ENCODE measurements at regions not wholly inside any gene's neighbourhood (a gene's known extent, or its start where the extent isn't known, plus 50 kb on each side); places are given as distances from the start of the nearest gene placed in this dataset.

DNA sequence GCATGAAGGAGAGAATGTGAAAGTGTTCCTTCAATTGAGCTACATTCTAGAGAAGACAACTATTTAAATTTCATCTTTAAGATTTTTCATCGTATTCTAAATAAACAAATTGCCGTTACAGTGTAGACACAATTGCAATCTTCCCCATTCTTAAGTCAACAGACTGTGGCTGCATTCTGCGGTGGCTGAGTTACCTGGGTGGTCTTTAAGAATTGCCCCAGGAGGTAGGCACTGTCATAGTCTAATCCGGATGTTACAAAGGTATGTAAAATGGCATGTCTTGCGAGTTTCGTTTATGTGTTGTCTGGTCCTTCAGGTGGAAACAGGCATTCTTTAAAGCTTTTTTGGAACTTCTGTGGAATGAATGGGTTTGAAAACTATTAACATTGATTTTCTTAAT is 586.1 kb upstream of the PITX2 start:
- TF ChIP-seq, protein P1, sequence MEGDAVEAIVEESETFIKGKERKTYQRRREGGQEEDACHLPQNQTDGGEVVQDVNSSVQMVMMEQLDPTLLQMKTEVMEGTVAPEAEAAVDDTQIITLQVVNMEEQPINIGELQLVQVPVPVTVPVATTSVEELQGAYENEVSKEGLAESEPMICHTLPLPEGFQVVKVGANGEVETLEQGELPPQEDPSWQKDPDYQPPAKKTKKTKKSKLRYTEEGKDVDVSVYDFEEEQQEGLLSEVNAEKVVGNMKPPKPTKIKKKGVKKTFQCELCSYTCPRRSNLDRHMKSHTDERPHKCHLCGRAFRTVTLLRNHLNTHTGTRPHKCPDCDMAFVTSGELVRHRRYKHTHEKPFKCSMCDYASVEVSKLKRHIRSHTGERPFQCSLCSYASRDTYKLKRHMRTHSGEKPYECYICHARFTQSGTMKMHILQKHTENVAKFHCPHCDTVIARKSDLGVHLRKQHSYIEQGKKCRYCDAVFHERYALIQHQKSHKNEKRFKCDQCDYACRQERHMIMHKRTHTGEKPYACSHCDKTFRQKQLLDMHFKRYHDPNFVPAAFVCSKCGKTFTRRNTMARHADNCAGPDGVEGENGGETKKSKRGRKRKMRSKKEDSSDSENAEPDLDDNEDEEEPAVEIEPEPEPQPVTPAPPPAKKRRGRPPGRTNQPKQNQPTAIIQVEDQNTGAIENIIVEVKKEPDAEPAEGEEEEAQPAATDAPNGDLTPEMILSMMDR (conservative IDR thresholded peaks at IDR 0.05; ENCODE audit: low read length) = no peak
- TF ChIP-seq EZH2phosphoT487 (IDR thresholded peaks at IDR 0.05; ENCODE audit: borderline replicate concordance, low read depth, low read length) = no peak

Measured in OCI-LY7 (cell line).